ENCODE measurements at regions not wholly inside any gene's neighbourhood (a gene's known extent, or its start where the extent isn't known, plus 50 kb on each side); places are given as distances from the start of the nearest gene placed in this dataset.

DNA sequence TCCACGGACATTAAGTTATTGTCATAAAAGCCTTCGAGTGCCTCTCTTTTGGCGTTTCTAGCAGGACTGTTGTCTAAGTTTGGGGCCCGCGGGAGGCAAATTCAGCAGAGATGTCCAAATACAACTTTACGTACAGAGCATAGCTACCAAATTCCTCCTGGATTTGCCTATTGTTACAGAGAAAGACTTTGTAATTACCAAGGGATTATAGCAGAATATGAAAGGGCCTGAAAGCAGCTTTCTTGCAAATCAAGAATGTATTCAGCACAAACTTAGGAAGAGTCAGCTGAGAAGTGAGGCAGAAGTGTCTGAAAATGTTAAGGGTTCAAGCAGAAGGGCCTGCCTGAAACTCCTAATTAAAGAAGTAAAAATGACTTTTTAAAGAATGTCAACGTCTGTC, 1053.5 kb upstream of the TENM3 start:
- TF ChIP-seq EZH2phosphoT487 (IDR thresholded peaks at IDR 0.05; ENCODE audit: low read length) (no peak), EZH2 (optimal IDR thresholded peaks at IDR 0.05; ENCODE audit: low read depth, low read length) (no peak)
- TF ChIP-seq, protein P1, sequence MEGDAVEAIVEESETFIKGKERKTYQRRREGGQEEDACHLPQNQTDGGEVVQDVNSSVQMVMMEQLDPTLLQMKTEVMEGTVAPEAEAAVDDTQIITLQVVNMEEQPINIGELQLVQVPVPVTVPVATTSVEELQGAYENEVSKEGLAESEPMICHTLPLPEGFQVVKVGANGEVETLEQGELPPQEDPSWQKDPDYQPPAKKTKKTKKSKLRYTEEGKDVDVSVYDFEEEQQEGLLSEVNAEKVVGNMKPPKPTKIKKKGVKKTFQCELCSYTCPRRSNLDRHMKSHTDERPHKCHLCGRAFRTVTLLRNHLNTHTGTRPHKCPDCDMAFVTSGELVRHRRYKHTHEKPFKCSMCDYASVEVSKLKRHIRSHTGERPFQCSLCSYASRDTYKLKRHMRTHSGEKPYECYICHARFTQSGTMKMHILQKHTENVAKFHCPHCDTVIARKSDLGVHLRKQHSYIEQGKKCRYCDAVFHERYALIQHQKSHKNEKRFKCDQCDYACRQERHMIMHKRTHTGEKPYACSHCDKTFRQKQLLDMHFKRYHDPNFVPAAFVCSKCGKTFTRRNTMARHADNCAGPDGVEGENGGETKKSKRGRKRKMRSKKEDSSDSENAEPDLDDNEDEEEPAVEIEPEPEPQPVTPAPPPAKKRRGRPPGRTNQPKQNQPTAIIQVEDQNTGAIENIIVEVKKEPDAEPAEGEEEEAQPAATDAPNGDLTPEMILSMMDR (IDR thresholded peaks at IDR 0.05; ENCODE audit: low read length) = no peak

Data from MM.1S (cell line).